PC-3 (cell line): ENCODE measurements at regions not wholly inside any gene's neighbourhood (a gene's known extent, or its start where the extent isn't known, plus 50 kb on each side); places are given as distances from the start of the nearest gene placed in this dataset.

Source experiments
- ATAC-seq: fragments of 200-7000 bp; cut with Tn5 transposase; 2 replicates; pipeline ENCODE4 v1.9.1; 2020; ENCODE audit warnings: mild to moderate bottlenecking, moderate library complexity
- BruUV-seq: library from RNA; stranded (reverse); fragments of 400-500 nt; replicated peaks from 2 replicates; lab custom pipeline; 2021; lab: Mats Ljungman, UMichigan
- CTCF ChIA-PET: fragments of 300-600 bp; sonication (Branson Sonifier 250); formaldehyde crosslinking; loops from one replicate; lab custom pipeline; 2022; ENCODE audit warnings: antibody characterized with exemption; lab: Charles Lee
- POLR2A ChIA-PET: fragments of 300-600 bp; sonication (Branson Sonifier 250); formaldehyde crosslinking; loops from one replicate; lab custom pipeline; 2022; ENCODE audit warnings: antibody characterized with exemption; ENCODE audit not compliant: unreplicated experiment; lab: Charles Lee
- DNase-seq: peaks from one replicate; pipeline ENCODE4 v3.0.0-alpha.2; 2015
- H2AFZ ChIP-seq: fragments of 300-600 bp; sonication (generic); 2 replicates; pipeline ENCODE4 v1.6.0; 2016; ENCODE audit warnings: antibody characterized with exemption, low read length
- H3F3A ChIP-seq: fragments of 300-600 bp; sonication (generic); one replicate; pipeline ENCODE4 v1.6.0; 2017; ENCODE audit warnings: antibody characterized with exemption, low read length, control low read depth, mild to moderate bottlenecking; ENCODE audit not compliant: unreplicated experiment
- H3K27ac ChIP-seq: fragments of 300-600 bp; sonication (generic); 2 replicates; pipeline ENCODE4 v1.5.1; 2016; ENCODE audit warnings: mild to moderate bottlenecking, low read length
- H3K27me3 ChIP-seq: fragments of 300-600 bp; sonication (generic); 2 replicates; pipeline ENCODE4 v1.6.1; 2016; ENCODE audit warnings: low read length, mixed read lengths
- H3K36me3 ChIP-seq: fragments of 300-600 bp; sonication (generic); 2 replicates; pipeline ENCODE4 v1.6.1; 2016; ENCODE audit warnings: low read depth, mixed run types, low read length, mixed read lengths
- H3K4me1 ChIP-seq: fragments of 300-600 bp; sonication (generic); 2 replicates; pipeline ENCODE4 v1.5.1; 2016; ENCODE audit warnings: low read length; ENCODE audit not compliant: insufficient read depth
- H3K4me2 ChIP-seq: fragments of 300-600 bp; sonication (generic); 2 replicates; pipeline ENCODE4 v1.6.0; 2016; ENCODE audit warnings: low read length
- H3K4me3 ChIP-seq: fragments of 300-600 bp; sonication (generic); 2 replicates; pipeline ENCODE4 v1.5.1; 2016; ENCODE audit warnings: mild to moderate bottlenecking, low read length, mixed read lengths
- H3K79me2 ChIP-seq: fragments of 300-600 bp; sonication (generic); 2 replicates; pipeline ENCODE4 v1.6.1; 2017; ENCODE audit warnings: low read length, mixed read lengths
- H3K9ac ChIP-seq: fragments of 300-600 bp; sonication (generic); 2 replicates; pipeline ENCODE4 v1.6.0; 2016; ENCODE audit warnings: mild to moderate bottlenecking, low read length
- H3K9me2 ChIP-seq: fragments of 300-600 bp; sonication (generic); replicated peaks from 2 replicates; pipeline ENCODE4 v1.6.1; 2016; ENCODE audit warnings: mixed run types, low read length, mixed read lengths
- H3K9me3 ChIP-seq: fragments of 300-600 bp; sonication (generic); 2 replicates; pipeline ENCODE4 v1.6.1; 2016; ENCODE audit warnings: low read length, mixed read lengths
- H4K20me1 ChIP-seq: fragments of 300-600 bp; sonication (generic); 2 replicates; pipeline ENCODE4 v1.6.1; 2016; ENCODE audit warnings: low read length, mixed read lengths
- CTCF ChIP-seq: fragments of 300-600 bp; sonication (generic); conservative IDR thresholded peaks from 2 replicates; pipeline ENCODE4 v1.5.1; 2017; ENCODE audit warnings: antibody characterized with exemption, low read depth, mild to moderate bottlenecking, low read length
- EZH2 ChIP-seq: fragments of 300-600 bp; sonication (generic); IDR thresholded peaks from one replicate; pipeline ENCODE4 v1.6.1; 2017; ENCODE audit warnings: antibody characterized with exemption, mild to moderate bottlenecking, low read length; ENCODE audit not compliant: unreplicated experiment
- EZH2phosphoT487 ChIP-seq: fragments of 300-600 bp; sonication (generic); IDR thresholded peaks from 2 replicates; pipeline ENCODE4 v1.6.1; 2018; ENCODE audit warnings: mild to moderate bottlenecking, antibody characterized with exemption, low read length, borderline replicate concordance
- intact Hi-C: fragments of 100-400 bp; cut with micrococcal nuclease; formaldehyde crosslinking; loops from 2 replicates; pipeline ENCODE4 v1.9.0; 2023

GRCh38 chr2:41736586-41736985, 311.2 kb upstream of the PKDCC start:
- Histone ChIP-seq H4K20me1 (no peaks in the 10 kb centered on the region), H3F3A (no peaks in the 10 kb centered on the region), H3K79me2 (no peaks in the 10 kb centered on the region), H2AFZ (no peak overlapping the region), H3K36me3 (no peaks in the 10 kb centered on the region), H3K27me3 (peaks cover 24% of the 10 kb centered on the region), H3K9ac (no peak overlapping the region), H3K9me3 (no peaks in the 10 kb centered on the region), H3K9me2 (no peaks in the 10 kb centered on the region), H3K4me3 (no peak overlapping the region), H3K27ac (no peak overlapping the region), H3K4me2 (no peak overlapping the region), H3K4me1 (no peaks in the 10 kb centered on the region)
- ChIA-PET CTCF (no interaction called here), POLR2A (no interaction called here)
- no TSS peak for BruUV-seq
- ATAC-seq (no peak), DNase-seq (no peak)
- intact Hi-C loops = no loop called here
- no peak for TF ChIP-seq EZH2phosphoT487
- no peak for TF ChIP-seq EZH2
- no peak for TF ChIP-seq CTCF

- Histone ChIP-seq H3K9ac (no peak overlapping the region), H3K4me2 (no peak overlapping the region), H3K9me2 (no peaks in the 10 kb centered on the region), H3K4me3 (no peak overlapping the region), H3K9me3 (no peaks in the 10 kb centered on the region), H2AFZ (no peak overlapping the region), H4K20me1 (no peaks in the 10 kb centered on the region), H3K36me3 (no peaks in the 10 kb centered on the region), H3K79me2 (no peaks in the 10 kb centered on the region), H3K4me1 (no peaks in the 10 kb centered on the region), H3K27ac (no peak overlapping the region), H3K27me3 (peaks cover 11% of the 10 kb centered on the region; the same call in 1 of the 2 replicates), H3F3A (no peaks in the 10 kb centered on the region)
- CTCF ChIA-PET = no interaction called here
- no peak for TF ChIP-seq EZH2phosphoT487
- TF ChIP-seq EZH2 = no peak
- TF ChIP-seq CTCF = no peak
- intact Hi-C loops = no loop called here
- ATAC-seq (no peak), DNase-seq (no peak)
- POLR2A ChIA-PET = no interaction called here
- BruUV-seq = no TSS peak
Measured at GRCh38 chr2:41737888-41738287, 309.9 kb upstream of the PKDCC start.

GRCh38 chr2:41741951-41742595, 305.7 kb upstream of the PKDCC start:
- H3K4me3 ChIP-seq = no peak overlapping the region
- POLR2A ChIA-PET = no interaction called here

More at GRCh38 chr2:41741951-41742595, 305.7 kb upstream of the PKDCC start:
- DNase-seq (no peak), ATAC-seq (no peak)
- Histone ChIP-seq H3K27ac (no peak overlapping the region), H3K4me2 (no peak overlapping the region), H3K79me2 (no peaks in the 10 kb centered on the region), H3K9ac (no peak overlapping the region), H3K9me3 (no peaks in the 10 kb centered on the region), H3K36me3 (no peaks in the 10 kb centered on the region), H3K27me3 (no peaks in the 10 kb centered on the region), H3K9me2 (no peaks in the 10 kb centered on the region), H4K20me1 (no peaks in the 10 kb centered on the region), H3K4me1 (no peaks in the 10 kb centered on the region), H2AFZ (no peak overlapping the region), H3F3A (no peaks in the 10 kb centered on the region)
- no peak for TF ChIP-seq CTCF
- no peak for TF ChIP-seq EZH2phosphoT487
- TF ChIP-seq EZH2 = no peak
- no TSS peak for BruUV-seq
- intact Hi-C loops = no loop called here
- CTCF ChIA-PET = no interaction called here
